Mesenchymal stem cell (in vitro differentiated cells and primary cell): ENCODE measurements at regions not wholly inside any gene's neighbourhood (a gene's known extent, or its start where the extent isn't known, plus 50 kb on each side); places are given as distances from the start of the nearest gene placed in this dataset.

Experiments
- DNase-seq: peaks from one replicate; pipeline ENCODE4 v3.0.0-alpha.2; 2013
- H2AFZ ChIP-seq: one replicate; pipeline ENCODE4 v1.6.1; 2013; ENCODE audit warnings: low read depth, mild to moderate bottlenecking, control low read depth, inconsistent platforms, low read length, moderate library complexity
- H2AK5ac ChIP-seq: 2 replicates; pipeline ENCODE4 v1.6.1; 2013; ENCODE audit warnings: low read length, moderate library complexity, mild to moderate bottlenecking, inconsistent platforms; ENCODE audit not compliant: severe bottlenecking
- H2BK120ac ChIP-seq: one replicate; pipeline ENCODE4 v1.6.1; 2013; ENCODE audit warnings: low read depth, mild to moderate bottlenecking, inconsistent platforms, low read length, moderate library complexity
- H2BK12ac ChIP-seq, 2 experiments: one replicate each; pipeline ENCODE4 v1.6.1; 2013; ENCODE audit warnings: inconsistent platforms in 2 of 2, low read length in 2 of 2, mild to moderate bottlenecking in 2 of 2, moderate library complexity in 2 of 2, control low read depth in 1 of 2
- H2BK15ac ChIP-seq: one replicate; pipeline ENCODE4 v1.6.1; 2013; ENCODE audit warnings: mild to moderate bottlenecking, low read depth, inconsistent platforms; ENCODE audit not compliant: poor library complexity, severe bottlenecking
- H2BK5ac ChIP-seq: 2 replicates; pipeline ENCODE4 v1.6.1; 2013; ENCODE audit warnings: low read depth, mild to moderate bottlenecking, low read length, control low read depth, inconsistent platforms; ENCODE audit not compliant: poor library complexity, severe bottlenecking
- H3K14ac ChIP-seq, 2 experiments: one replicate each; pipeline ENCODE4 v1.6.1; 2013; ENCODE audit warnings: inconsistent platforms in 2 of 2, low read length in 2 of 2, control low read depth in 1 of 2, mild to moderate bottlenecking in 1 of 2, moderate library complexity in 1 of 2
- H3K18ac ChIP-seq, 2 experiments: one replicate each; pipeline ENCODE4 v1.6.1; 2013; ENCODE audit warnings: inconsistent platforms in 2 of 2, low read length in 2 of 2, control low read depth in 1 of 2, low read depth in 1 of 2, mild to moderate bottlenecking in 1 of 2
- H3K23ac ChIP-seq, 2 experiments: one replicate each; pipeline ENCODE4 v1.6.1; 2013; ENCODE audit warnings: inconsistent platforms in 2 of 2, low read length in 2 of 2, mild to moderate bottlenecking in 2 of 2, moderate library complexity in 2 of 2, control low read depth in 1 of 2
- H3K27ac ChIP-seq: 2 replicates; pipeline ENCODE4 v1.5.1; 2013; ENCODE audit warnings: mild to moderate bottlenecking, moderate library complexity, low read length, control low read depth, inconsistent platforms; ENCODE audit not compliant: poor library complexity, severe bottlenecking
- H3K27me3 ChIP-seq, 2 experiments: 2 replicates each; pipeline versions ENCODE4 v1.6.1 to v1.7.0; 2013; ENCODE audit warnings: low read length in 2 of 2, mild to moderate bottlenecking in 2 of 2, moderate library complexity in 2 of 2, control low read depth in 1 of 2, inconsistent platforms in 1 of 2; ENCODE audit not compliant: control insufficient read depth in 1 of 2, insufficient read depth in 1 of 2
- H3K36me3 ChIP-seq, 2 experiments: 2 replicates each; pipeline versions ENCODE4 v1.6.1 to v1.7.0; 2013; ENCODE audit warnings: low read length in 2 of 2, control low read depth in 1 of 2, inconsistent platforms in 1 of 2, low read depth in 1 of 2, mild to moderate bottlenecking in 1 of 2; ENCODE audit not compliant: insufficient read depth in 2 of 2, control insufficient read depth in 1 of 2
- H3K4ac ChIP-seq, 2 experiments: one replicate each; pipeline ENCODE4 v1.6.1; 2013; ENCODE audit warnings: inconsistent platforms in 2 of 2, low read length in 2 of 2, mild to moderate bottlenecking in 2 of 2, moderate library complexity in 2 of 2, control low read depth in 1 of 2, low read depth in 1 of 2
- H3K4me1 ChIP-seq: 2 replicates; pipeline ENCODE4 v1.6.1; 2013; ENCODE audit warnings: low read depth, low read length, control low read depth; ENCODE audit not compliant: control insufficient read depth, insufficient read depth
- H3K4me2 ChIP-seq: 2 replicates; pipeline ENCODE4 v1.6.1; 2013; ENCODE audit warnings: low read length, mild to moderate bottlenecking, inconsistent platforms; ENCODE audit not compliant: poor library complexity, severe bottlenecking
- H3K4me3 ChIP-seq, 2 experiments: 2 replicates each; pipeline versions ENCODE4 v1.5.1 to v1.7.0; 2013; ENCODE audit warnings: low read length in 2 of 2, mild to moderate bottlenecking in 2 of 2, control low read depth in 1 of 2, low read depth in 1 of 2; ENCODE audit not compliant: insufficient read depth in 1 of 2
- H3K79me1 ChIP-seq: replicated peaks from 2 replicates; pipeline ENCODE4 v1.6.1; 2013; ENCODE audit warnings: mild to moderate bottlenecking, control low read depth, low read length, inconsistent platforms; ENCODE audit not compliant: poor library complexity, severe bottlenecking
- H3K9ac ChIP-seq: 2 replicates; pipeline ENCODE4 v1.7.0; 2013; ENCODE audit warnings: mild to moderate bottlenecking, low read length, moderate library complexity
- H3K9me3 ChIP-seq: 2 replicates; pipeline ENCODE4 v1.7.0; 2013; ENCODE audit warnings: mild to moderate bottlenecking, low read length; ENCODE audit not compliant: control insufficient read depth
- H4K8ac ChIP-seq: one replicate; pipeline ENCODE4 v1.6.1; 2013; ENCODE audit warnings: inconsistent platforms, mild to moderate bottlenecking, low read length, moderate library complexity
- H4K91ac ChIP-seq: one replicate; pipeline ENCODE4 v1.6.1; 2013; ENCODE audit warnings: mild to moderate bottlenecking, low read length, inconsistent platforms
- WGBS: methylation state at CpG from one replicate; pipeline ENCODE4 v1.1.7; 2013; ENCODE audit warnings: mixed read lengths; 5-methylcytosine and 5-hydroxymethylcytosine counted together

GRCh38 chr13:64997438-64997837 is 2232.7 kb downstream of the PCDH9 start:
- H2BK120ac ChIP-seq: no peak overlapping the region
- no peaks in the 10 kb centered on the region for H3K36me3 ChIP-seq
- no peak for DNase-seq
- H3K4me3 ChIP-seq: no peak overlapping the region
- no peak overlapping the region for H3K14ac ChIP-seq
- no peak overlapping the region for H3K23ac ChIP-seq
- H3K9me3 ChIP-seq: no peaks in the 10 kb centered on the region
- no peak overlapping the region for H2BK5ac ChIP-seq
- no peak overlapping the region for H2AFZ ChIP-seq
- H2BK12ac ChIP-seq: no peak overlapping the region
- no peaks in the 10 kb centered on the region for H3K27me3 ChIP-seq
- no peaks in the 10 kb centered on the region for H3K79me1 ChIP-seq
- no peak overlapping the region for H4K8ac ChIP-seq
- H3K9ac ChIP-seq: no peak overlapping the region
- WGBS: 97% methylated on average over 4 of the region's 5 CpGs
- H2AK5ac ChIP-seq: no peak overlapping the region
- H3K4me1 ChIP-seq: no peaks in the 10 kb centered on the region
- no peak overlapping the region for H3K18ac ChIP-seq
- H3K4ac ChIP-seq: no peak overlapping the region
- no peak overlapping the region for H3K27ac ChIP-seq
- H3K4me2 ChIP-seq: no peak overlapping the region
- no peak overlapping the region for H4K91ac ChIP-seq
- H2BK15ac ChIP-seq: no peak overlapping the region

DNA sequence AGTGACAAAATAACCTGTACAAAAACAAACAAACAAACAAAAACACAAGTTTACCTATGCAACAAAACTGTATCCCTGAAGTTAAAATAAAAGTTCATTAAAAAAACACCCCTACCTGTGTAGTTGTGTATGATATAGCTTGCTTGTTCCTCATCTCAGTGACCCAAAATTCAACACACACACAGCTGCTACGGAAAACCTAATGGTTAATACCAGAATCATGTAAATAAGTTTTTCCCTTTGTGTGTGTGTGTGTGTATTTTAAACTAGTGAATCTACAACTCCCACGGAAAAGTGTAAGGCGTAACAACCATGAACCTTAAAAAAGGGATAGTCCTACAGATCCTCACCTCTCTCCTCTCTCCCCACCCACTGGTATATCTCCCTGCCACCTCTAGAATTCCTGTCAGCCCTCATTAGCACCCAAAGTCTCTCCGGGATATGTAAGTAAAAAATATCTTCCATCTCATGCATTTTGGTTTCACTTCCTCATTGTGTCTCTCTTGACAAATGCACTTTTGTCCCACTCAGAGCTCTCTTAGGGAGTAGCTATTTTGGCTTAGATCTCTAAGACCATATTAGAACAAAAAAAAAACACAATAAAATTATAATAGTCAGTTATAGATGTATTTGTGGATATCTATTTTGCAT is 2236.5 kb downstream of the PCDH9 start:
- Histone ChIP-seq H2BK120ac (no peak overlapping the region), H3K14ac (no peak overlapping the region), H2BK5ac (no peak overlapping the region), H2AK5ac (no peak overlapping the region), H2BK12ac (peak overlapping the region in 1 of 2 experiments; percentile 66), H3K4me3 (no peak overlapping the region), H3K9me3 (no peaks in the 10 kb centered on the region), H3K36me3 (no peaks in the 10 kb centered on the region), H4K91ac (no peak overlapping the region), H3K27ac (no peak overlapping the region), H2AFZ (no peak overlapping the region), H2BK15ac (no peak overlapping the region), H3K4me1 (no peaks in the 10 kb centered on the region), H3K27me3 (no peaks in the 10 kb centered on the region), H3K9ac (no peak overlapping the region), H3K23ac (no peak overlapping the region), H3K79me1 (no peaks in the 10 kb centered on the region), H3K4ac (no peak overlapping the region), H3K18ac (peak overlapping the region in 1 of 2 experiments; percentile 12), H4K8ac (no peak overlapping the region), H3K4me2 (no peak overlapping the region)
- DNase-seq: no peak
- 0% methylated on average over 1 of the region's 4 CpGs for WGBS

GRCh38 chr13:64992314-64992713 is 2237.8 kb downstream of the PCDH9 start:
- Histone ChIP-seq H3K18ac (no peak overlapping the region), H2BK120ac (no peak overlapping the region), H3K9ac (no peak overlapping the region), H2AFZ (no peak overlapping the region), H3K9me3 (no peaks in the 10 kb centered on the region), H3K79me1 (no peaks in the 10 kb centered on the region), H3K4me2 (no peak overlapping the region), H3K36me3 (no peaks in the 10 kb centered on the region), H4K8ac (no peak overlapping the region), H2BK15ac (no peak overlapping the region), H2BK5ac (no peak overlapping the region), H3K14ac (no peak overlapping the region), H2BK12ac (no peak overlapping the region), H3K23ac (no peak overlapping the region), H3K4ac (no peak overlapping the region), H3K27me3 (no peaks in the 10 kb centered on the region), H3K27ac (no peak overlapping the region), H3K4me3 (no peak overlapping the region), H3K4me1 (no peaks in the 10 kb centered on the region), H4K91ac (no peak overlapping the region), H2AK5ac (no peak overlapping the region)
- no peak for DNase-seq
- WGBS: 43% methylated on average over 1 of the region's 2 CpGs

- peaks cover 6% of the 10 kb centered on the region for H3K9me3 ChIP-seq
- no peak overlapping the region for H3K4me2 ChIP-seq
- no peaks in the 10 kb centered on the region for H3K4me1 ChIP-seq
- H3K27me3 ChIP-seq: no peaks in the 10 kb centered on the region
- no peak overlapping the region for H2BK15ac ChIP-seq
- no peak overlapping the region for H2AFZ ChIP-seq
- H2BK5ac ChIP-seq: no peak overlapping the region
- H3K79me1 ChIP-seq: no peaks in the 10 kb centered on the region
- H3K4ac ChIP-seq: no peak overlapping the region
- no peak overlapping the region for H2BK12ac ChIP-seq
- H3K36me3 ChIP-seq: no peaks in the 10 kb centered on the region
- no peak overlapping the region for H3K9ac ChIP-seq
- no peak overlapping the region for H4K8ac ChIP-seq
- 50% methylated on average over 2 of the region's 5 CpGs for WGBS
- H3K18ac ChIP-seq: no peak overlapping the region
- DNase-seq: no peak
- H3K27ac ChIP-seq: no peak overlapping the region
- H4K91ac ChIP-seq: no peak overlapping the region
- H2BK120ac ChIP-seq: no peak overlapping the region
- no peak overlapping the region for H3K14ac ChIP-seq
- no peak overlapping the region for H2AK5ac ChIP-seq
- H3K23ac ChIP-seq: no peak overlapping the region
- no peak overlapping the region for H3K4me3 ChIP-seq
Measured at GRCh38 chr13:64985075-64985474, 2245.1 kb downstream of the PCDH9 start.
